HG03097 (cell line): ENCODE measurements at regions not wholly inside any gene's neighbourhood (a gene's known extent, or its start where the extent isn't known, plus 50 kb on each side); places are given as distances from the start of the nearest gene placed in this dataset.
"Not testable (repeated sequence)": the region's sequence is repeated elsewhere in the genome, so short reads cannot be mapped to it uniquely, and the experiment has no call there.

ENCODE experiments used
- ATAC-seq: cut with Tn5 transposase; IDR thresholded peaks from one replicate; pipeline ENCODE4 v1.9.1; 2021; ENCODE audit not compliant: unreplicated experiment, low FRiP score

DNA sequence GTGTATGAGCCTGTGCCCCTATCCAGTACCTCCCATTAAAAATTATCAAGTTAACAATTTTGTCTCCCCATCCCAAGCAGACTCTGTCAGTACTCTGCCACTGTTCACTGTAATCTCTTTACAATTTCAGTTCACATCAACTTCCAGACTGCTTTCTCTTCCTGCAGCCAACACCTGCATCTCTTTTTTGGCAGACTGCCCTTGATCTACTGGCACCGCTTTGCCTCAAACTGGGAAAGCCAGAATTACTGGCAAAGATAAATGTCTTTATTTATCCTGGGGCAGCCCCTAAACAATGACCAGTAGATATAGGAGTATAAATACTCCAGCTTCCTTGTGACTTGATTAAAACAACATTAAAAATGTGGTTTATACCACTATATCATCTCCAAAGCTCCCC lies 494.1 kb downstream of the ZNF385D start:
- no peak for ATAC-seq

DNA sequence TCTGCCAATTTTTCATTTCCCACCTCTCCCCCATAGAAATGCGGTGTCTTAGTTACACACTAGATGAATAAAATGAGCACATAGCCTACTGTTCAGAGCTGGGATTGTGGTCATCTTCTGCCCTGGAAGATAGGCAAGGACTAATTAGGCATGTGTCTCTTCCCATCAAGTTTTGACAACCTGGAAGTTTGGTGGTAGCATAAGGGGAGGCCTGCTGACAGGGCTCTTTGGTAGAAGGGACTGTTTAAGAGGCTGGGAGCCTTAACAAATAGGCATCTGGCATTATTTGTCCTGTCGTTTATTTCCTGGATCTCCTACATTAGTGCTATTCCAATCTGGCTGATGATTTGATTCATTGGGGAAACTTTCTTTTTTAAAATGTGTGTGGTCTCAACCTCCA lies 512.3 kb downstream of the ZNF385D start:
- no peak for ATAC-seq

DNA sequence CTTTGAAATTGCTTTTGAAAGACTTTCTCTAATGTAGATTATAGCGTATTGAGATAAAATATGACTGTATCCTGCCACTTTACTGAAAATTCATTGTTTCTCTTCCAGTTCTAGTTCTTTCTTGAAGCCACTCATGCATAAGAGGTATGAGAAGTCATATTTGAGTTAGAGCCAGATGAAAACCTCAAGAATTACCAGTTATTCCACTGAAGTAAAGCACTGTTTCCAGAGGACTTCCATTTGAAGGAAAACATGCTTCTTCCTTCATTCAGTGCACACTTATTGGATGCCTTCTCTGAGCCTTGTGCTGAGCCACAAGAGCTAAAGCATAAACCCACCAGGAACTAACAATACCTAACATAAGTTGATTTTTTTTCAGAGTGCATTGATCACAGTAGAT lies 513.4 kb downstream of the ZNF385D start:
- no peak for ATAC-seq

DNA sequence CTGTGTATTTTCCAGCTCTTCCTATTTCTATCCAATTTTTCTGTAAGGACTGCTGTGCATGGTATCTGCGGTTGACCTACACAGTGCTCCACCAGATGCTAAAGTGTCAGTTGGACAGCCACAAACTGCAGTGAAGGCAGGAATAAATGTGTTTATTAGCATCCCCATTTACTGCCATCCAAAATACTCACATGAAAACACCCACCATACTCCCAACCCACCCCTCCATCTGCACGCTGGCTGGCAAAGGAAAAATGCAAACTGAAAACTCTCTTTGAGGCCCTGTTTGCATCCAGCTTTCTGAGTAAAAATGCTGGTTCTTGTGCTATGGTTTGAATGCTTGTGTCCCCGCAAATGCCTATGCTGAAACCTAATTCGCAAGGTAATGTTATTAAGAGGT lies 515.5 kb downstream of the ZNF385D start:
- no peak for ATAC-seq

DNA sequence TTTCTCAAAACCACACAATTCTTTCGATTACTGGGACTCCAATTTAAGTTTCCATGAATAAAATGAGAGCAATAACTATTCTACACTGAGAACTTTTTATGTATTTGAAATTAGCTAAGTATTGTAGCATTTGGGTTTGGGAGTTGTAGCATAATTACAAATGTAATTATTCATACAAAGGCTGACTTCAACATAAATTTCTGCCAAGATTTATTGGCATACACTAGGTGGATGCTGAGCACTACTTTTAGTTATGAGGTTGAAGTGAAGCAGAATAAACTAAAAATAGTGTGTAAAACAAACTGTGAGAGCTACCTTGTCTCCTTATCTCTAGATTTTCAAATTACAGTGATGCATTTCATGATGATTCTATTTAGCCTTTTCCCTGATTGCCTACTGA lies 516.1 kb downstream of the ZNF385D start:
- ATAC-seq: no peak

DNA sequence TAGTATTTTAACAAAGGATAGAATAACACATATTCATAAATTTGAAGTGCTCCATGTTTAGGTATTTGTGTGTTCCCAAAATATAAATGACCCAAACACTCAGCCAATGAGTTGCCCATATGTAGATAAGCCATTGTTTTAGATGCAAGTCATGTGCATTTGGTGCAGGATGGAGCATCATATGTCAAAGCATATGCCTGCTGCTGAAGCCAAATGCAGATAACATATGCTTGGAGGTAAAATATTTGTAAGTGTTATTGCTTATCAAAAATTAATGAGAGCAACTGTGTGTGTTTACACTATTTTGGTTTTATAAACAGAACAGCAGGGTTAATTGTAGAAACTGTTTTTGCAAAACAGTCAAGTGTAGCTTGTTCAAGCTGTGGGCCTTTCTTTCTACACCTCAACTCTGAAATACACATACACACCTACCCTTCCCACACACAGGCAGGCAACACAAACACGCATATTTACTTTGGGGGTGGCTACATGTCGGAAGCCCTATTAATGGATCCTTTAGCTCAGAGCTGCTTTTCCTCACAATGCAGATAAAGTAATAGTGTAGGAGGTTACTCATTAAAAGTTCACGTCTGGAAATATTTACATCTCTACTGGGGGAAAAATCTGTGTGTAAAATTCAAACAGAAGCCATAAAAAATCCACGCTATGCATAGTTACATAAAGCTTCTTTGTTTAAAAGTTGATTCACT lies 521.4 kb downstream of the ZNF385D start:
- no peak for ATAC-seq

DNA sequence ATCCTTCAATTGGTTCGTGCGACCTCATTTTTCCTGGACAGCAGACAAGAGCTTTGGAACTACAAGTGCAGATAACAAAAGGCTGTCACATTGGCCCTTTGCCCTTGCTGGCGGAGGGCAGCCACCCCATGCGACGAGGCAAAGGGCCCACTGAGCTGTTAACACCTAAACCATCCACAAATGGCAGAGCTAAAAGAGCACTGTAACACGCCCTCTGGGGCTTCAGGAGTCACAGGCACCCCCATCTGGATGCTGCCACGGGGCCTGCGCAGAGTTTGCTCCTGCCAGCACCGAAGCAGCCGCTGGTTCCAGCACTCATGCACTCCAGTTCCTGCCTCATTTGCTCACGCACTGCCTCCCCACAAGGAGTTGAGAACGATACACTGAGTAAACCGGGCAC lies 524.9 kb downstream of the ZNF385D start:
- ATAC-seq: no peak

DNA sequence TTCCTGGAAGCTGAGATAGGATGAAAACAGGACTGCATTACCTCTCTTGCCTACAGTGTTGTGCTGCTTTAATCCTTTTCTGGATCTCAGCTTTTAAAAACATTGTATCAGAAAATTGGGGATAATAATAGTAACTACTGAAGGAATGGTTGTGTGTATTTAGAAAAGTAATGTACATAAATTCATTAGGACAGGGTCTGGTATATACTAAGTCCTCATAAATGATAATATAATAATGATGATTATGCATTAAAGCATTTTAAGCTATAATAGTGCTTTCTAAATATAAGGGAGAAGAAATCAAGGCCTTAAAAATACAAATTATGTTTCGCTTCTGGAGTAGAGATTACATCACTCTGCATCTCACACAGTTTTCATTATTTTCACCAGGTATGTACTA lies 530.1 kb downstream of the ZNF385D start:
- ATAC-seq: no peak

DNA sequence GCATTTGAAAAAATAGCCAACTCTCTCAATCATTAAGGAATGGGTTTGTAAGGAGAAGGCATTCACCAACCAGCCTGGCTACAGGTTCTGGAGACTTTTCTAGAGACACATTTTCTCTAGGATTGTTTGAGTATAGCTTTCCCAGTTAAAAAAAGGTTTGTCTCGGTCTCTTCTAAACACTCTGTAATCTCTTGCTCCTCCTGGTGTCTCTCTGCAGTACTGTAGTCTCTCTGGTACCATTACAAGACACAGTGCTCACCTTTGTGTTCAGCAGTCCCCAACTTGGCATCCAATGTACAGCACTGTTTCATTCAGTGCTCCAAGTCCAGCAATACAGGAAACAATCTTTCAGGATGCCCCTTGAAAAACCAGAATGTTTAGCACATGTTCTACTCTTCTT lies 534.4 kb downstream of the ZNF385D start:
- ATAC-seq: no peak

DNA sequence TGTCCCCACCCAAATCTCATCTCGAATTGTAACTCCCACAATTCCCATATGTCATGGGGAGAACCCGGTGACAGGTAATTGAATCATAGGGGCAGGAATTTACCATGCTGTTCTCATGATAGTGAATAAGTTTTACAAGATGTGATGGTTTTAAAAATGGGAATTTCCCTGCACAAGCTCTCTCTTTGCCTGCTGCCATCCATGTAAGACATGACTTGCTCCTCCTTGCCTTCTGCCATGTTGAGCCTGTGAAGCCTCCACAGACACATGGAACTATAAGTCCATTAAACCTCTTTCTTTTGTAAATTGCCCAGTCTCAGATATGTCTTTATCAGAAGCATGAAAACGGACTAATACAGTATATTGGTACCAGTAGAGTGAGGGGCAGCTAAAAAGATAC lies 546.9 kb downstream of the ZNF385D start:
- ATAC-seq: not testable (repeated sequence)

DNA sequence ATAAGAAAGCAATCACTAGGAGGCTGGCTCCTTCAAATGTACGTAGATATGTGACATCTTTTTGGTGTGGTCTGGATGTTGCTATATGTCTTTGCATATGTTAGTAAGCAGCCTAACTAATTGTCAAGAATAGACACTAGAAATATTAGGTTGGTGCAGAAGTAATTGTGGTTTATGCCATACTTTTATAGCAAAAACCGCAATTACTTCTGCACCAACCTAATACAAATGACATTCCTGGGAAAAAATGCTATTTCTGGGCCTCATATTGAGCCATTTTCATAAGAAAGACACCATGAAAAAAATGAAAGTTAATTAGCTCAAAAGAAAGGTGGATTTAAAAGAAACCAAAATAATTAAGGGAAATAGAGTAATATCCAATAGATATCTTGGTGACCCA lies 555.8 kb downstream of the ZNF385D start:
- ATAC-seq: no peak

DNA sequence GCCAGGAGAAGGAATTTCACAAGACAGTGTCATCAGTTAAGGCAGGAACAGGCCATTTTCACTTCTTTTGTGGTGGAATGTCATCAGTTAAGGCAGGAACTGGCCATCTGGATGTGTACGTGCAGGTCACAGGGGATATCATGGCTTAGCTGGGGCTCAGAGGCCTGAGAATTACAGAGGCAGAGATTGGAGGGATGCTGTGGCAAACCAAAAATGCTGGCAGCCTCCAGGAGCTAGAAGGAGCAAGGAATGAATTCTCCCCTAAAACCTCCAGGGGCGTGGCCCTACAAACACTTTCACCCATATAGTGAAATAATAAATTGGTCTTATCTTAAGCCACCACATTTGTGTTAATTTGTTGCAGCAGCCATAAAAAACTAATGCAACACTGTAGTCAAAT lies 557.0 kb downstream of the ZNF385D start:
- not testable (repeated sequence) for ATAC-seq

DNA sequence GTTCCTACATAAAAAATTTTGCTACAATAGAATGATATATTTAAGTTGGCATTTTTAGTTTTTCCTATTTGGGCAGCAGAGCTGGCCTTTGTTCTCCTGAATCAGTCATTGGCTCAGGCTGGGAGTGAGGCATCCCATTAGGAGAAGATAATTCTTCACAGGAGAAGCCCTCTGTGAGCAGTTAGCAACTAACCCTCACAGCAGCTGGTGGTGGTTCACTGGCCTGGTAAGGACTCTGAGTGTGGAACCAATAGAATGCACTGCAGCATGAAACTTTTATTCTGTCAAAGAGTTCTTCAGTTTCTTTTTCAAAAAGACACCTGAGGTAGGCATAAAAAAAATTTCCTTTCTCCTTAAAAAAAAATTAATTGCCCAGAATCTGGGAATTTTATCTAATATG lies 562.6 kb downstream of the ZNF385D start:
- no peak for ATAC-seq

DNA sequence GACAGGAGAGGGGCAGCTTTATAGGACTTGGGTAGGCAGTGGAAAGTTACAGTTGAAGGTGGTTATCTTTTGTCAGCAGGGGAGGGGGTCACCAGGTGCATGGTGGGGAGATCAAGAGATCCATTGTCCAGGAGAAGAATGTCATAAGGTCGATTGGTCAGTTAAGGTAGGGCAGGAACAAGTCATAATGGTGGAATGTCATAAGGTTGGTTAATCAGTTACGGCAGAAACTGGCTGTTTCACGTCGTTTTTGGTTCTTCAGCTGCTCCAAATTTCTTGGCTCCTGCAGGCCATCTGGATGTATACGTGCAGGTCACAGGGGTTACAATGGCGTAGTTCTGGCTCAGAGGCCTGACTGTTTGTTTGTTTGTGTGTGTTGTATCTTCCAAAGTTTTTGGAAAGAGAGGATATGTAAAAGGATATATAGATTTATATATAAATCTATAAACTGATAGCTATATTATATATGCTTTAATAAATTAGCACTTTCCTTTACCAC lies 565.1 kb downstream of the ZNF385D start:
- ATAC-seq: no peak

DNA sequence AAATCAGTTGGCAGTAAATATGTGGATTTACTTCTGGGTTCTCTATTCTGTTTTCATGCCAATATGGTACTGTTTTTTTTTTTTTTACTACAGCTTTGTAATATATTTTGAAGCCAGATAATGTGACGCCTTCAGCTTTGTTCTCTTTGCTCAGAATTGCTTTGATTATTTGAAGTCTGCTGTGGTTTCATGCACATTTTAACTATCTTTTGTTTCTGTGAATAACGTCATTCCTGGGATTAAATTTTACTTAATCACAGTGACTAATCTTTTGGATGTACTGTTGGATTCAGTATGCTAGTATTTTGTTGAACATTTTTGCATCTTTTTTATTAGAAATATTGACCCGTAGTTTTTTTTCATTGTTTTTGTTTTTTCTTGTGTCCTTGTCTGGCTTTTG lies 576.5 kb downstream of the ZNF385D start:
- ATAC-seq: no peak

DNA sequence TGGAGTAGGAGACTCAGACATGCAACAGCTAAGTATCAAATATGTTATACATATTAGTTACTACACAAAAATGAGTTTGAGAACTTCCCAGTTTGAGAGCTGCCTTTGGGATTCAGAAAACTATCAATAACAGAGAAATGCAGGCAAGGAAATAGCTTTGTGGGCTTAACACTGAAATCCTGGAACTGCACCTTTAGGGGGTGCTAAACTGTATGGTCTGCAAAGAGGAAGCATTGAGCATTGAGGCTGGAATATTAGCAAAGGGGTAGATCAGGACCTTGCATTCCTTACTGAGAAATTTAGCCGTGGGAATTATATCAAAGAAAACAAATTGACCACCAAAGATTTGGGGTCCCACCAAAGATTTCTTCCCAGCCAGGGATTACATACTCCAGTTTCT lies 580.0 kb downstream of the ZNF385D start:
- ATAC-seq: no peak

DNA sequence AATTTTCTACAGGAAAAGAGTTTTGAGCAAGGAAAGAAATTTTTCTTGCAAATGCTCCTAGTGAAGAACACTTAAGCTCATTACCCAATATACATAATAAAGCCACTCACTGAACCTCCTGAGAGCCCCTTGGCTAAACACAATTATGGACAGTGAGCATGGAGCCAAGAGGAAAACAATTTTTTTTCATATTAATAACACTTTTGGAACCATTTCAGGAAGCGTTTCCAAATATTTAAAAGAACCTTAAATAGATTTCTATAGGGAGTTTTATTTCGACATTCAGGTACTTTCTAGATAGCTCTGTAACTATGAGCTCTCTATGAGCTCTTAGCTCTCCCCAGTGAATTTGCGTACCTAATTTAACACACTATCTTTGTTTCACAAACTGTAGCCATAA lies 581.1 kb downstream of the ZNF385D start:
- no peak for ATAC-seq

DNA sequence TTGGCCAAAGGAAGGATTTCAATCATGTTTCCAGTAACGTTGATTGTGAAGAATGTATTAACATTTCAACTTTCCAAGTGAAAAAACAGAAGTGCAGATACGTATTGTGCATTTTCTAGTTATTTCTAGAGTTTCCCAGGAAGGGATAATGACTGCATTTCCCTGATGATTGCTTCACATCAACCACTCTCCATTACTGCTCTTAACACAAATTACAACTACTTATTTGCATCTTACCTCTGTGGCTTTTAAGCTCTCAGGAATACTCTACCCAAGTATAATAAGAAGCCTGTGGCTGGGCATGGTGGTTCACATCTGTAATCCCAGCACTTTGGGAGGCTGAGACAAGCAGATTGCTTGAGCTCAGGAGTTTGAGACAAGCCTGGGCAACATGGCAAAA lies 582.5 kb downstream of the ZNF385D start:
- no peak for ATAC-seq

DNA sequence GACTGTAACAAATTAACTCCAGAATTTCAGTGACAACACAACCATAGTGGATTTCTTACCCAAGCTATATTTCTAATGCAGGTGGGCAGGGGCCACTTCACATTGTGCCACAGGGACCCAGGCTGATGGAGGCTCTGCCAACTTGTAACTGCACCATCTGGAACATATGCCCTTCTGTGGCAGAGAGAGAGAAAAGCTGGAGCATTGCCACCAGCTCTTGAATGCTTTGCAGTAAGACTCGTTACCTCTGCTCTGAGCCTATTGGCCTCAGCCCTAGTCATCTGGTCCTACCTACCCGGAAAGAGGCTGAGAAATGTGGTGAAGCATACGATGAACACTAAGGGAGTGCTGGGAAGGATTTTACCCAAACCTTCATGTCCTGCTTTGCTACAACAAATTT lies 587.1 kb downstream of the ZNF385D start:
- ATAC-seq: no peak

DNA sequence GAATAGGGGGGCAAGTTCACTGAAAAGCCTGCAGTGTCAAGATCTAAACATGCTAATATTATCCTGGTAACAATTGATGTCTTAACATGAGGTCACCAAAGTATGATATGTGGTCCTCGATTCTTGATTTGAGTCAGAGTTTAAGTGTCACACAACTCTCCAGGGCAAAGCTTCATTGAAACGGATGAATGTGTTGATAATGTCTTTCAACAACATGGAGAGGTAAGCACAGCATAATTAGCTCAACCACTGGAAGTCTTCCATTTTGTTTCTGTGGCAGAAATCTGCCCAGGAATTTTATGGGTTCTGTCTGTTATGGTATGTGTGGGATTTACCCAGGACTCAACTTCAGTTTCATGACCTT lies 591.5 kb downstream of the ZNF385D start:
- no peak for ATAC-seq

DNA sequence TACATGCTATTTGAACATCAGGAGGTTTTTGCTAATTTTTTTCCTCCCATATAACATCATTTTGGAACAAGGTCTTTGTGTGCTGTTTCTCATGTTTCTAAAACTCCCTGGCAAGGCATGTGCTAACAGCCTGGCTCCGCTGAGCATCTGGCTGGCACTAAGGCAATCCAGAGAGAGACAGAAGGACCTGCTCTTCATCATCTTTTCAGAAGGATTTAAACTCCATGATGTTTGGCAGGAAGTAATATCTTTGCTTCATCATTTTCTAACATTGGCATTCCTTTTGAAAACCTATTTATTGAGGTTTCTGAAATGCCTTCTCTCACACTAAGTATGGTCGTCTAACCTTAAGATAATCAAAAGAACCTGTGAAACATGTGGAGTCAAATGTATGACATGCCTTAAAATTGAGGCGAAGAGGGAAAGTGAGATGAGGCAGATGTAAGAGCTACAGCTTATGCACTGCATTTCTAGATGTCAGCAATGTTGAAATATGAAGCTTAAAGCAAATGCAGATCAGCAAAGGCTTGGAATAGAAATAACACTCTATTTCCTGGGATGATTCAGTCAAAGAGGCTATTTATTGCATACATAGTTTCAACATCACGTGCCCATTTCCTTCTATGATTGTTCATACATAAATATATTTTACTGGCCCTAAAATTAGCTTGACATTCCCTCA lies 592.0 kb downstream of the ZNF385D start:
- no peak for ATAC-seq

DNA sequence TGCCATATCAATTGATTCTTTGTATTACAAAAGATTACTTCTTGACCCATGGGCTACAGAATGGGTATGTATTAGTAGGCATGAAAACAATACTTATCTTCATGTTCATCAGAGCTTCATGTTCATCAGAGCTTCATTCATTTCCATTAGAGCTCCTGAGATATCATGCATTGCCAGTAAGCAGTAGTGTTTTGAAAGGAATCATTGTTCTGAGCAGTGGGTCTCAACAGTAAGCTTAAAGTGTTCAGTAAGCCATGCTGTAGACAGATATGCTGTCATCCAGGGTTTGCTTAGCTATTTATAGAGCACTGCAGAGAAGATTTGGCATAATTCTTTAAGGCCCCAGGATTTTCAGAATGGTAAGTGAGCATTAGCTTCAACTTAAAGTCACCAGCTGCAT lies 596.1 kb downstream of the ZNF385D start:
- ATAC-seq: no peak
